ENCODE measurements at regions not wholly inside any gene's neighbourhood (a gene's known extent, or its start where the extent isn't known, plus 50 kb on each side); places are given as distances from the start of the nearest gene placed in this dataset.

- POLR2A ChIA-PET, result no interaction called here
- CTCF ChIA-PET, result no interaction called here
Observed at GRCh38 chrX:6464726-6465125, 70.2 kb downstream of the VCX3A start.

GRCh38 chrX:6460893-6461490 lies 73.9 kb downstream of the VCX3A start:
- CTCF ChIA-PET, result no interaction called here
- TF ChIP-seq CTCF (IDR thresholded peaks at IDR 0.05; ENCODE audit: insufficient read depth in 1 of 2, low read depth in 1 of 2, low read length in 1 of 2, severe bottlenecking in 1 of 2, unreplicated experiment in 1 of 2), result no peak
- Mint-ChIP-seq H3K4me1 (ENCODE audit: low read depth, unreplicated experiment) (peaks cover 6% of the 10 kb centered on the region), H3K9me3 (ENCODE audit: unreplicated experiment) (peaks cover 7% of the 10 kb centered on the region), H3K36me3 (ENCODE audit: insufficient read depth, unreplicated experiment) (no peaks in the 10 kb centered on the region), H3K27me3 (ENCODE audit: insufficient read depth, unreplicated experiment) (no peaks in the 10 kb centered on the region), H3K27ac (ENCODE audit: unreplicated experiment) (no peak overlapping the region), H3K4me3 (ENCODE audit: unreplicated experiment) (no peak overlapping the region)
- Histone ChIP-seq H3K4me1 (peaks cover 7% of the 10 kb centered on the region; the same call in 1 of the 2 replicates), H3K4me3 (ENCODE audit: low read depth, low read length) (no peak overlapping the region), H3K27me3 (replicated peaks; ENCODE audit: control insufficient read depth, insufficient read depth, low read length) (no peaks in the 10 kb centered on the region), H3K36me3 (ENCODE audit: control insufficient read depth, insufficient read depth, low read length) (no peaks in the 10 kb centered on the region), H3K9me3 (no peaks in the 10 kb centered on the region)
- intact Hi-C loops (cut with micrococcal nuclease; ENCODE audit: unreplicated experiment), result no loop called here
- POLR2A ChIA-PET, result no interaction called here
- no peak for DNase-seq
- no TSS peak for BruUV-seq (replicated peaks)

More at GRCh38 chrX:6464726-6465125, 70.2 kb downstream of the VCX3A start:
- Histone ChIP-seq H3K9me3 (no peaks in the 10 kb centered on the region), H3K4me3 (ENCODE audit: low read depth, low read length) (no peak overlapping the region), H3K4me1 (peaks cover 7% of the 10 kb centered on the region; the same call in 1 of the 2 replicates), H3K27me3 (replicated peaks; ENCODE audit: control insufficient read depth, insufficient read depth, low read length) (no peaks in the 10 kb centered on the region), H3K36me3 (ENCODE audit: control insufficient read depth, insufficient read depth, low read length) (no peaks in the 10 kb centered on the region)
- H3K4me1 Mint-ChIP-seq (ENCODE audit: low read depth, unreplicated experiment), result peaks cover 6% of the 10 kb centered on the region
- DNase-seq, result no peak
- no TSS peak for BruUV-seq (replicated peaks)
- intact Hi-C loops (cut with micrococcal nuclease; ENCODE audit: unreplicated experiment), result no loop called here
- no peaks in the 10 kb centered on the region for H3K36me3 Mint-ChIP-seq (ENCODE audit: insufficient read depth, unreplicated experiment)
- TF ChIP-seq CTCF (IDR thresholded peaks at IDR 0.05; ENCODE audit: insufficient read depth in 1 of 2, low read depth in 1 of 2, low read length in 1 of 2, severe bottlenecking in 1 of 2, unreplicated experiment in 1 of 2), result no peak
- no peak overlapping the region for H3K27ac Mint-ChIP-seq (ENCODE audit: unreplicated experiment)
- peaks cover 7% of the 10 kb centered on the region for H3K9me3 Mint-ChIP-seq (ENCODE audit: unreplicated experiment)
- H3K4me3 Mint-ChIP-seq (ENCODE audit: unreplicated experiment), result no peak overlapping the region
- no peaks in the 10 kb centered on the region for H3K27me3 Mint-ChIP-seq (ENCODE audit: insufficient read depth, unreplicated experiment)

GRCh38 chrX:6456196-6456595 lies 78.7 kb downstream of the VCX3A start:
- no peak for DNase-seq
- no TSS peak for BruUV-seq (replicated peaks)

More at GRCh38 chrX:6456196-6456595, 78.7 kb downstream of the VCX3A start:
- Mint-ChIP-seq H3K27ac (ENCODE audit: unreplicated experiment) (no peak overlapping the region), H3K4me1 (ENCODE audit: low read depth, unreplicated experiment) (no peaks in the 10 kb centered on the region), H3K36me3 (ENCODE audit: insufficient read depth, unreplicated experiment) (no peaks in the 10 kb centered on the region), H3K9me3 (ENCODE audit: unreplicated experiment) (no peaks in the 10 kb centered on the region), H3K27me3 (ENCODE audit: insufficient read depth, unreplicated experiment) (no peaks in the 10 kb centered on the region), H3K4me3 (ENCODE audit: unreplicated experiment) (no peak overlapping the region)
- no peak overlapping the region for H3K4me3 ChIP-seq (ENCODE audit: low read depth, low read length)
- ChIA-PET POLR2A (no interaction called here), CTCF (no interaction called here)
- TF ChIP-seq CTCF (IDR thresholded peaks at IDR 0.05; ENCODE audit: insufficient read depth in 1 of 2, low read depth in 1 of 2, low read length in 1 of 2, severe bottlenecking in 1 of 2, unreplicated experiment in 1 of 2), result no peak
- H3K27me3 ChIP-seq (replicated peaks; ENCODE audit: control insufficient read depth, insufficient read depth, low read length), result no peaks in the 10 kb centered on the region
- H3K9me3 ChIP-seq, result no peaks in the 10 kb centered on the region
- H3K4me1 ChIP-seq, result peaks cover 7% of the 10 kb centered on the region; the same call in 1 of the 2 replicates
- intact Hi-C loops (cut with micrococcal nuclease; ENCODE audit: unreplicated experiment), result no loop called here
- H3K36me3 ChIP-seq (ENCODE audit: control insufficient read depth, insufficient read depth, low read length), result no peaks in the 10 kb centered on the region
